Epithelial cell of proximal tubule (primary cell): ENCODE measurements at regions not wholly inside any gene's neighbourhood (a gene's known extent, or its start where the extent isn't known, plus 50 kb on each side); places are given as distances from the start of the nearest gene placed in this dataset.

Experiments used
- DNase-seq: peaks from one replicate; pipeline ENCODE4 v3.0.0-alpha.2; 2011; ENCODE audit warnings: low read depth
- H3K4me3 ChIP-seq: 2 replicates; pipeline ENCODE4 v1.5.1; 2011; ENCODE audit warnings: low read depth, mild to moderate bottlenecking, low read length
- TF ChIP-seq, protein P1 (sequence below): conservative IDR thresholded peaks from 2 replicates; pipeline ENCODE4 v1.5.1; 2012; ENCODE audit warnings: low read depth, mild to moderate bottlenecking, low read length

DNA sequence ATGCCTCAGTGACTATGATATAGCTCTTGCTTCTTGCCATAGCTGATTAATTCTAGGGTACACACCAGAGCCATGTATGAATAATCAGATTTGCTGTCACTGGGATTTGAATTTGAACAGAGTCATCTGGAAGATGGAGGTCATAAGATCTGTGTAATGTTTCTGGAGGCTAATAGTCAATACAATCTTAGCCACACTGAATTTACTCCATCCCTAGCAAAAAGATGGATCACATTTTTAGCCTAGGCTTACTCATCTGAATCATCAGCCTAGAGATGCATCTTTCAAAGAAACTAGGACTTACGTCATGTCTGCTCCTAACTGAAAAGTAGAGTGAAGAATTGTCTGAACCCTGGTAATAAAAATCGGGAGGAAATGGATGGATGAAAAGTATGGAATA is 142.3 kb upstream of the ZNF804B start:
- no peak for DNase-seq
- H3K4me3 ChIP-seq, result no peak overlapping the region
- TF ChIP-seq, protein P1, sequence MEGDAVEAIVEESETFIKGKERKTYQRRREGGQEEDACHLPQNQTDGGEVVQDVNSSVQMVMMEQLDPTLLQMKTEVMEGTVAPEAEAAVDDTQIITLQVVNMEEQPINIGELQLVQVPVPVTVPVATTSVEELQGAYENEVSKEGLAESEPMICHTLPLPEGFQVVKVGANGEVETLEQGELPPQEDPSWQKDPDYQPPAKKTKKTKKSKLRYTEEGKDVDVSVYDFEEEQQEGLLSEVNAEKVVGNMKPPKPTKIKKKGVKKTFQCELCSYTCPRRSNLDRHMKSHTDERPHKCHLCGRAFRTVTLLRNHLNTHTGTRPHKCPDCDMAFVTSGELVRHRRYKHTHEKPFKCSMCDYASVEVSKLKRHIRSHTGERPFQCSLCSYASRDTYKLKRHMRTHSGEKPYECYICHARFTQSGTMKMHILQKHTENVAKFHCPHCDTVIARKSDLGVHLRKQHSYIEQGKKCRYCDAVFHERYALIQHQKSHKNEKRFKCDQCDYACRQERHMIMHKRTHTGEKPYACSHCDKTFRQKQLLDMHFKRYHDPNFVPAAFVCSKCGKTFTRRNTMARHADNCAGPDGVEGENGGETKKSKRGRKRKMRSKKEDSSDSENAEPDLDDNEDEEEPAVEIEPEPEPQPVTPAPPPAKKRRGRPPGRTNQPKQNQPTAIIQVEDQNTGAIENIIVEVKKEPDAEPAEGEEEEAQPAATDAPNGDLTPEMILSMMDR, result no peak

DNA sequence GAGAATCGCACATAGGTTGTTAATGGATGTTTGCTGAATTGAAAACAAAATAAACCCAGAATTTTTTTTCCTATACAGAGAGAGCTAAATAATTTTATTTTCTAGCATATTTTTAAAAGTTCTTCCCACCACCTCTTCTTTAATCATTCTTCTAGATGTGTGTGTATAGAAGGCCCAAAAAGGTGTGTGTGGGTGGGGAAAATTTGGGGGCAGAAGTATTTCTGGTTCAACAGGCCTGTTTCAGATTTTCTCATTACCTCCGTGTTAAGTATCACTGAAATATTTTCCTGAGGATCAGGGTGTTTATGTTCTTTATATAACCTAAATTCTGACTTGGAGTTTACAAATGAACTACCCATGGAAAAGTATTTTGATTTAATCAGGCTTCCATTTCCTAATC is 144.2 kb upstream of the ZNF804B start:
- TF ChIP-seq, protein P1, result no peak
- no peak overlapping the region for H3K4me3 ChIP-seq
- DNase-seq, result no peak

DNA sequence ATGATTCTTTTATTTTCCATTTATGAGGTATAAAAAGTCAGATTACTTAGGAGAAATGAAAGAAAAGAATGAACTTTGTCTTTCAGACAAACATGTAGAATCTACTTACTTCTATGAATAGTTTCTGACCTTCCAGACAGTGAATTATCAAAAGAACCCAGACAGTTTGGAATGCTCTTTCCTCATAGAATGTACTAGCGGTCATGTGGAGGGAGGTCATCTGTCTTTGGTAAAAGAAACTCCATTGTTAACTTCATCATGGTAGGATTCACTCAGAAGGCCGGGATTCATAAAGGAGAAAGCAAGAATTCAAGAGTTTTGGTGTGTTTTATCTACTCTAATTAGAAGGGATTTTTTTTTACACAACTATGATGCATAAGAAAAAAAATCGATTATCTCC is 144.8 kb upstream of the ZNF804B start:
- no peak for DNase-seq
- TF ChIP-seq, protein P1, result no peak
- no peak overlapping the region for H3K4me3 ChIP-seq

DNA sequence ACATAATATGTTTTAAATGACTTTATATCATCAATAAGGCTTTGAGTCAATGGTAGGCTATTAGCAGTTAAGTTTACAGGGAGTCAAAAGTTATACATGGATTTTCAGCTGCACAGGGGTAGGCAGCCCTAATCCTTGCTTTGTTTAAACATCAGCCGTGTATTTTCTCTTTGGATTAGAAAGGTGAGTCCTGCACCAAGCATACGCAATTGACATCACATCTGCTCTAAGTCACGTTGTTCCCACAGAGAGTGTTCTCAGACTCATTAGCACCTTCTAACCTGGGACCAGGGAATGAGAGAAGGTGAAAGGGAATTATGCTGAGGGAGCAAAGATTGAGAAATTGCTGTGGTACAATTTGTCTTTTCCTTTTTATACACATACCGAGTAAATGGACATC is 148.6 kb upstream of the ZNF804B start:
- TF ChIP-seq, protein P1, result no peak
- no peak for DNase-seq
- H3K4me3 ChIP-seq, result no peak overlapping the region

DNA sequence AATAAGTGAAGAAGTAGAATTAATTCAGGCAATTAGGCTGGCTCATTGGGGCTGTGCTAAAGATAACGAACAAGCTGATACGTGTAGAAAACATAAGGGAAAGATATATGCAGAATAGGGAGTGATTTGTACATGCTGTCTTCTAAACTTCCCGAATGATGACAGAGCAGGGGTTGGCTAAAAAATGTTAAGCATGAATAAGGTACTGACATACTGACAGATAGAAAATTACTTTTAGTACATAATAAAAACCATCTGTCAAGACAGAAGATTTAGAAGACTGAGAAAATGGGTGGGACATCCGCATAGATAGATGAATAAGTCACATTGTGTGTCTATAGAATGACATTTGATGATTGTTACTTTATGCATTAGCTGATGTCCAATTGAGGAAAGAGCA is 158.8 kb upstream of the ZNF804B start:
- DNase-seq, result no peak
- H3K4me3 ChIP-seq, result no peak overlapping the region
- TF ChIP-seq, protein P1, result no peak

DNA sequence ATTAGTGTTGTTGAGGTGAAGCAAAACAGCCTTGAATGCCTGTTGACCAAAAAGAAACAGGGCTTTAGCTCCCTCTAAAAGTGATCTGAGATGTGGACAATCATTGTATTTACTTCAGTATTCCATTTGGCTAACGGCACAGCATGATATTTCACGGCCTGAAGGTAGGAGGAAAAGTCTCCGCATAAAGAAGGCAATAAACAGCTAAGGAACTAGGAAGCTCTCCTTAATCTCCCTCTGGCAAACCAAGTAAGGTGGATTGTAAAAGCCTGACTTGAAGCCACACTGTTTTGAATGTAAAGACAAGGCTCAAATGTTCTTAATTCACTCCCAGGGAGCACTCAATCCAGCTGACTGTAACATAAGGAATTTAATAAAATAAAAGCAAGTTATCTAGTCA is 160.0 kb upstream of the ZNF804B start:
- no peak for DNase-seq
- TF ChIP-seq, protein P1, result no peak
- no peak overlapping the region for H3K4me3 ChIP-seq

DNA sequence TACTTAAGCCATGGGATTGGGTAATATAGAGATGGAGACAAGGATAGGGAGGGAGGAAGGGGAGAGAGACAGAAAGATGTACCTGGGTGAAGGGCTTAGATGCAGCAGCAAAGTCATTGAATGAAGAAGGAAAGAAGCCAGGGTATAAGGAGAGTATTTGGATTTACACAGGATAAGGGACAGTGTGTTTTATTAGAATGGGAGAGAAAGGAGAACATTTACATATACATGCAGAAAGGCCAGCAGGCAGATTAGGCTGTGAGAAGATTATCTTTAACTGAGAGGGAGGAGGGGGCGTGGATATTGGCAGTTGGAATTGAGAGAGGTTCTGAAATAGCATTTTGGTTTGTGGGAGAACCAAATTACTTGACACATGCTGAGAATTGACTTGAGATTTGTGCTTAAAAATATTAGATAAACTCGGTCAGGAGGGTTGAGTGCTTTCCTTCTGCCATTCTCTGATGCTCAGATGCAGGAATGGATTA is 161.5 kb upstream of the ZNF804B start:
- DNase-seq, result no peak
- TF ChIP-seq, protein P1, result no peak

More for the DNA sequence above, 161.5 kb upstream of the ZNF804B start:
- H3K4me3 ChIP-seq, result no peak overlapping the region
